GM18868 (cell line): ENCODE measurements at regions not wholly inside any gene's neighbourhood (a gene's known extent, or its start where the extent isn't known, plus 50 kb on each side); places are given as distances from the start of the nearest gene placed in this dataset.
A peak's percentile ranks its signal among the peaks of the same experiment; 100 is the strongest.

ENCODE experiments used
- ATAC-seq: cut with Tn5 transposase; IDR thresholded peaks from one replicate; pipeline ENCODE4 v1.9.1; 2021; ENCODE audit warnings: mild to moderate bottlenecking, moderate library complexity; ENCODE audit not compliant: unreplicated experiment

DNA sequence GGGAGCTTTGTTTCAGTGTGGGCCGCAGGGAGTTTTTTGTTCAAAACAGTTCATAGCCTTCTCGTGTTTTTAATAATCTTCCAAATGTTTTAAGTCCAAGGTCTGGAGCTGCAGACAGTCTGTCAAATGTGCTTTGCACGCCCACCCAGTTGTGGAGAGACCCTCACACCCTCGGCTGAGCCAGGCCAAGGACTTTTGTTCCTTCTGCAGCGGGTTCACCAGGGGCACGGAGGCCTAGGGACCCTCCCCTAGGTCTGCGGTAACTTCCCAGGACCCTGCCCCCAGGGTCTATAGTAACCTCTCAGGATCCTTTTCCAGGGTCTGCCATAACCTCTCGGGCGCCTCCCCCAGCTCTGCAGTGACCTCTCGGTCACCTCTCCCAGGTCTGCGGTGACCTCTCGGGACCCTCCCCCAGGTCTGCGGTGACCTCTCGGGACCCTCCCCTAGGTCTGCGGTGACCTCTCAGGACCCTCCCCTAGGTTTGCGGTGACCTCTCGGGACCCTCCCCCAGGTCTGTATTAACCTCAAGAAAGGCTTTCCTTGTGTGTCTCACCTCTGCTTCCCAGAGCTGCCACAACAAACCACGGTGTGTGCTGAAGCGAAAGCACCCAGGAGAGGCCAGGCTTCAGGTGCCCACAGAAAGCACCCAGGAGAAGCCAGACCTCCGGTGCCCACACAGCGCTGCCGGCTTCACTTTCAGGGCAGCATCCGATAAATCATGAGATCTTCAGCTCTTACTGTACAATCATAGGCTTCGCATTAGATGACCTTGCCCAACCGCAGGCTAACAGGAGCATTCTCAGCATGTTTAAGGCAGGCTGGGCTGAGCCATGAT is 301.9 kb upstream of the SALL3 start:
- ATAC-seq: no peak

DNA sequence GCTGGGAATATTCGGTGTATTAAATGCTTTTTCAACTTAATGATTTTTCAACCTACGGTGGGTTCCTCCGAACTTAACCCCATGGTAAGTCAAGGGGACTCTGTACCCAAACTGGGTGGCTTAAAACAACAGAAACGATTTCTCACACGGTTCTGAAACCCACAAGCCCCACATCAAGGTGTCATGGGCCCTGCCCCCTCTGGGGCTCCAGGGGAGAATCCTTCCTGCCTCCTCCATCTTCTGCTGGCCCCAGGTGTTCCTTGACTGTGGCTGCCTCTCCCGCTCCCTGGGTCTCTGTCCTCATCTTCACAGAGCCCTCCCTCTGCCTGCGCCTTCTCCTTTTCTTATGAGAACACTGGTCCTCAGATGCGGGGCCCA is 301.3 kb upstream of the SALL3 start:
- ATAC-seq: no peak

DNA sequence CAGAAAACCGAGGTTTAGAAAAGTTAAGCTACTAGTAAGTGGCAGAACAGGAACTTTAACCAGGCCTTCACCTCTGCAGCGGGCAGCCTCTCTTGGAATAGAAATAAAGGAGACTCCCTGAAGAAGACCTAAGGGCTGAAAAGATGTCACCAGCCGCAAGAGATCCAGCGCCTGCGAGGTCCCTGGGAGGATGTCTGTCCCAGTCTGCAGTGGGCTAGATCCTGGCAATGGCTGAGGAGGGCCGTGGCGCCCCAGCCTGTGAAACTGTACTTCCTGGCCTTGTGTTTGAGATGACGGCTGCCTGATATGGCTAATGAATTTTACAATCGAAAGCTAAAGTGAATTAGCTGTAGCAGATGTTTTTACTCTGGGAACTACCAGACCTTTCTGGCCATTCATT is 300.6 kb upstream of the SALL3 start:
- ATAC-seq: no peak

DNA sequence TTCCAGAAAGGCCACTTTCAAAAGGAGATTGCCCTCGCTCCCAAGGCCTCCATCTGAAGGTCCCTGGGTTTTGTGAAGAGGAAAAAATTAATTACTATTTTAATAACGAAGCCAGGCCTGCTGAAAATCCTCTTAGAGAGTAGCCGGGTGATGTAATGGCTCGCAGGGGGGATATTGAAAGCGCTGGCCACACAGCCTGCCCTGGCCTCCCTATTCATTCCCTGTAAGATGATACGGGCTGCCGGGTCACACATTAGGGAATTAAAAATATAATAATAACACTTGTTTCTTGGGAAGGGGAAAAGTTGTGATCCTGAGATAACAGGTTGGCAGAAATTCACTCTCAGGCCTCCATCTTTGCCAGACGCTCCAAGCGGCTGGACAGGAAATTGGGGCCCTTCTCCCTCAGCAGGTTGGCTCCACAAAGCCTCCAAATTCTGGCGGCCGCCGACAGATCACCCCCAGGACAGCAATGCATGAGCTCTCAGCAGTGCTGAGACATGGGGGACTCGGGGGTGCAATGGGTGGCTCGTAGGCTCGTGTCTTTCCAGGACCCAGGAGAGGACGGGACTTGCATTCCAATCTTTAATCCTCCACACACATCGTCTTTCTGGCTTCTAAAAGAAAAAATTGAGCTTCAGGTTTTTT is 299.9 kb upstream of the SALL3 start:
- ATAC-seq: no peak

GRCh38 chr18:78681396-78681795 is 298.2 kb upstream of the SALL3 start:
- no peak for ATAC-seq

DNA sequence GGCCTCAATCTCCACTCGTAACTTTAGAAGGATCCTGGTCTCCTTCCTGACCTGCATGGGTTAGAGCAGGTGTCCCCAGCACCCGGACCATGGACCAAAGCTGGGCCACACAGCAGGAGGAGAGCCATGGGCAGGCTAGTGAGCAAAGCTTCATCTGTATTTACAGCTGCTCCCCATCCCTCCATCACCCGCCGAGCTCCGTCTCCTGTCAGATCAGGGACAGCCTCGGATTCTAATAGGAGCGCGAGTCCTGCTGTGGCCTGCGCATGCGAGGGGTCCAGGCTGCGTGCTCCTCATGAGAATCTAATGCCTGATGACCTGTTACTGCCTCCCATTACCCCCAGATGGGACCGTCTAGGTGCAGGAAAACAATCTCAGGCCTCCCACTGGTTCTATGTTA is 297.7 kb upstream of the SALL3 start:
- ATAC-seq: no peak

DNA sequence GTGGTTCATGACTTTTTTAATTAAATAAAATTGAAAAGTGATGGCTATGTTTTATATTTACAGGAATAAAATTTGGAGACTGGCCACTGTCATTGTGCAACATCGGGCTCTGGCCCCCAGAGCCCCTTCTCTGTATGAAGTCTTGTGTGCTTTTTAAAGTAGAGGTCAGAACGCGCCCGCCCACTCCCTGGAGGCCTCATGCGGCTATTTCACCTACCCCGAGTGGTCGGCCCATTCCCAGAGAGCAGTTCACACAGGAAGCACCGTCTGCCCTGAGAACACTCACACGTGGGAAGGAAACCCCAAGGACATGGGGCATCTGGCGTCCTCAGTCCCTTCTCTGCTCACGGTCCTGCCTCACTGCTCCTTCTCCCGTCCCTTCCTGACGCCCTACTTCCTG is 296.9 kb upstream of the SALL3 start:
- no peak for ATAC-seq

GRCh38 chr18:78683191-78684010 is 296.2 kb upstream of the SALL3 start:
- ATAC-seq: no peak

DNA sequence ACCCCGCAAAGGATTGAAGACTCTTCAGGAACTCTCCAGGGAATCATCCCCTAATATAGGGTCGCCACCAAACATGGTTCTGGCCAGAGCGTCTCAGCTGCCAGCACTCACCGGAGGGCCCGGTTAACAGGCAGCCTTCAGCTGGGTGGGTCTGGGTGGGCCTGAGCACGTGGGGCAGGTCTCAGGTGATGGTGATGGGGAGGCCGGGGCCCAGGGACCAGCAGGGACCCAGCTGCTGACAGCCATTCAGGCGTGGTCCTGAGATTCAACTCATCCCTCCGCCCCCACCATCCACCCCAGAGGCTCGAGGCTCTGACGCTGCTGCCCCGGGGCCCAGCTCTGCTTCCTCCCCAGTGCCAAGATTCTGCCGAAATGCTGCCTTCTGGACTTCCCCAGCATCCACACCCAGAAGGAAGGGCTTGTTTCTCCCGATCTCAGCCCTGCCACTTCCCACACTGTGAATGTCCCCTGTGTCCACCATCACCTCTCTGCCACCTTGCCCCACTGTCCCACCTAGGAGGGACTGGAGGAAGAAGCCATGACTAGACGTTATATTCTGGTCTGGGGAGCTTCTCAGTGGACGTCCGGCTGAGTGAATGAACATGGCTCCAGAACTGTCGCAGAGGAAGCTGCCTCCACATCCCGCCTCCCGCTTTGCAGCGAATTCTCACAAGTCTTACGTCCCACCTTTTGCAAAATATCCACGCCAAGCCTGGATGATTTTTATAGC is 294.2 kb upstream of the SALL3 start:
- no peak for ATAC-seq

GRCh38 chr18:78685980-78686530 is 293.6 kb upstream of the SALL3 start:
- ATAC-seq: no peak

DNA sequence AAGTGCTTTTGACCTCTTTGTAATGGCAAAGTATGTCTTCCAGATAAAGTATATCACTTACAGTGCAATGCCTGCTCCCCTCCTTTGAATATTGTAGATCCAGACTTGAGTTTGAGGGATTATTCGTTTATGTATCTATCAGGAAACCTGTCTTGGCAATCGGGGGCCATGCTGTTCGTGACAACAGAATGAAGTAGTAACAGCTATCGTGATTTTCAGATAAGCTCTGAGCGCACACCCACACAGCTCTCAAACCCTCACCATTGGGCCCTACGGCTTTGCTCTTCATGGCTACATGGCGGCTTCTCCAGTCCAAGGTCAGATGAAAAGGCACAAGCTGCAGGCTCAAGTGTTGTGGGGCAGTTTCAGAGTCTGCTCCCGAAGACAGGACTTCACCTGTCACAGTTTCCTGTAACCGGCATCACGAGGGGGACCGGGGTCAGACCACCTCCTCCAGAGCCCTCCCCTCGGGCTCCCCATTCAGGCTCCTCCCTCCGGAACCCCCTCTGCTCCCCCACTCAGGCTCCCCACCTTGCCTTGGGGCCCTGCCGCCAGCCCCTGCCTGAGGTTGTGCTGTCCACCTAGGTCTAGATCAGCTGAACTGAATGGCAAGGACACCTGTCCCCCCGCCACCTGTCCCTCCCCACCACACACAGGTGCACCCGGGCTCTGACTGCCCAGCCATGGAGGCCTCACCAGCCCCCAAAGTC is 292.5 kb upstream of the SALL3 start:
- ATAC-seq: no peak

- ATAC-seq: no peak
Observed at GRCh38 chr18:78687736-78688135, 291.9 kb upstream of the SALL3 start.

GRCh38 chr18:78688249-78688648 is 291.4 kb upstream of the SALL3 start:
- ATAC-seq: no peak

DNA sequence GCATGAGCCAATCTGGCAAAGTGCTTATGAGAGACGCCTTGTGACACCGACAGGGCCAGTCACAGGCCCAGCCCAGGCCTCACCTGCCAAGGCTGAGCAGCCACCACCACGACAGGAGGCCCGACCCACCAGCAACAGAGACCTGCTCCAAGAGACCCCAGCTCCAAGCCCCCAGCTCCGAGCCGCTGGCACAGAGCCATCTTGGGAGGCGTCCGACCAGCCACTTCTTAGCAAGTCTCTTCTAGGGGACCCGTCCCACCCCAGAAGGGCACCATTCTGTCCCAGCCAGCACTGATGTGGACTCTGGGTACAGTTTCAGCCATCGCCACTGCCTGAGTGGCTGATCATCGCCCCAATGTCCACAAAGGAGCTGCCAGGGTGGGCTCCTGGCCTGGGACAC is 290.7 kb upstream of the SALL3 start:
- no peak for ATAC-seq

- ATAC-seq: no peak
Observed at GRCh38 chr18:78689606-78690005, 290.0 kb upstream of the SALL3 start.

DNA sequence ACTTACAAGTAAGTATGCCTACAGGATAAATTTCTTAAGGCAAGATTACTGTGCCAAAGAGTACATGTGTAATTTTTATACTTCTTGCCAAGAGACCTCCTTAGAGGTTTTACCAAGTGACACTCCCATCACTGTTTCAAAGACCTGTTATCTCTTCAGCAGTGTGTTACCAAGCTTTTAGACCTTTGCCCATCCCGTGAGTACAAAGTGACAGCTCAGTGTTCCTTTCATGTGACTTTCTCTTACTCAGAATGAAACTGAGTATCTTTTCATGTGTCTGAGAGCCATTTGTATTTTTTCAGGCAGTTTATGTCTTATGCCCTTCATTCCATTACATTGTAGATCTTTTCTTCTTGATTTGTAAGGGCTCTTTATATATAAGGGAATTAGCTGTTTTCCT is 287.5 kb upstream of the SALL3 start:
- ATAC-seq: peak; percentile 42

DNA sequence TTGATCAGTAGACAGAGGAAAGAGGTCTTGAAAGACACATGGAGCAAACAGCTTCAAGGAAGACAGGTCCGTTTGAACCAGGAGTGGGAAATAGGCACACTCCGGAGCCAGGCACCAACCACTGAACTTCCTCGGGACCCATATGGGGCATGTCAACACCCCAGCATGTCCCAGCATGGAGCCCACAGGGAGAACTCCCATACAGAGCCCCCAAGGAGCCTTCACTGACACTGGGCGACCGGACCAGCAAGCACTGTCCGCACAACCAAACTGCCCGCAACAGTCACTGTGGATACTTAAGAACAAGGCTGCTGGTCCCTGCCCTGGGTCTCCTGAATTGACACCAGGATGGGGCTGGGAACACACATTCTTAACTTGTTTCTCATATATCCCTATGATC is 286.2 kb upstream of the SALL3 start:
- no peak for ATAC-seq

DNA sequence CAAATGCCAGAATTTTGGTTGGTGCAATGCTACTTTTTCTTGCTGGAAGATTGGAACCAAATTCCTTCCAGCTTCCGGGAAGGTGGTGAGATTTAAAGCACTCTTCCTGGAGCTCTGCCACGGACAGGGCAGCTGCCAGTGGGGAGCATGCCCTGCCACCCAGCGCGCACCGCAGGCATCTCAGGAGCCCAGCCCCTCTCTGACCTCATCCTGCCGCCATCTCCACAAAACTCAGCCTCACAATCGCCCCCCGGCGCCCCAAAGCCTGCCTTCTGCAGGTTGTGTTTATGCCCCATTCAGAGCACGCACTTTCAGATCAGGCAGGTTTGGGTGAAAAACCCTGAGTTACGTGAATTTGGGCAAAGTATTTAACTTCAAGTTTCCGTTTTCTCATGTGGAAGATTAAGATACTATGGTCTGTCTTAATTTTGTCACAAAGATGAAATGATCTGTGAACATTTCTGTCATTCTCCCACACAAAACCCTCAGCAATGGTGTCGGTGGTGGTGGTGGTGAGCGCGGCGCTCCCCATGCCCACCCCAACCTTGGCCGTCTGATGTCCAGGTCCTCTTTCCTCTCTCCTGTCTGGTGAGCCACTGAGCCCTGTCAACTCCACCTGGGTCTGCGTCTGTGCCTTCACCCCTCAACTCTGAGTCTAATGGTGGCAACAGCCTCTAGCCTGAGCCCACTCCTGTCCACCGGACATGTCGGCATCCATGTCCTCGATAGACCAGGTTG is 282.8 kb upstream of the SALL3 start:
- ATAC-seq: no peak

DNA sequence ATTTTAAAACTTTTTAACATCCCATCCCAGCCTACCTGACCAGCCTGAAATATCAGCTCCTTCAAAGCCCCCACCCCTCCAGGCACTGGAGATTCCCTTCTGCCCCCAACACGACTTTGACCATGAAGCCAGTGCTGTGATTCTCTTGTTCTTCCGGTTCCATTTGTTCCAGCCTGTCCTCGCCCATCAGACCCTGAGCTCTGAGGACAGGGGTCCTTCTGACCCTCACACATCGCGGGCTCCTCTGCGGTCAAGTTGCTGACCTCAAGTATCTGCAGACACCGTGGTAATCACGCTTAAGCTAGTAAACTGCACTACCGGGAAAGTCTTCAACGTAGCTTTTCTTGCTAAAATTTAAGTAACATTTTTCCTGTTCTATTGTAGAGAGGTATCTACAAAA is 282.2 kb upstream of the SALL3 start:
- no peak for ATAC-seq

- no peak for ATAC-seq
Observed at GRCh38 chr18:78698914-78699313, 280.7 kb upstream of the SALL3 start.
